ENCODE measurements at regions not wholly inside any gene's neighbourhood (a gene's known extent, or its start where the extent isn't known, plus 50 kb on each side); places are given as distances from the start of the nearest gene placed in this dataset.

GRCh38 chr12:27388650-27389049, 56.0 kb downstream of the BMAL2 start:
- TF ChIP-seq EP300 (IDR thresholded peaks at IDR 0.05) (no peak), CTCF (IDR thresholded peaks at IDR 0.05) (no peak), POLR2A (IDR thresholded peaks at IDR 0.05) (no peak), POLR2AphosphoS5 (IDR thresholded peaks at IDR 0.05) (no peak)
- Histone ChIP-seq H3K27me3 (no peaks in the 10 kb centered on the region), H3K27ac (no peak overlapping the region), H3K4me1 (no peaks in the 10 kb centered on the region), H3K9me3 (no peaks in the 10 kb centered on the region), H3K4me3 (no peak overlapping the region), H3K36me3 (no peaks in the 10 kb centered on the region)
- WGBS, 2 donors (ENCODE audit: low coverage in 1 of 2): 82 to 86% methylated on average over 1 of the region's 1 CpG
- no peak for ATAC-seq

GRCh38 chr12:27394676-27395075, 51.9 kb upstream of the SMCO2 start:
- Histone ChIP-seq H3K4me1 (no peaks in the 10 kb centered on the region), H3K27me3 (no peaks in the 10 kb centered on the region), H3K9me3 (no peaks in the 10 kb centered on the region), H3K4me3 (no peak overlapping the region), H3K36me3 (no peaks in the 10 kb centered on the region), H3K27ac (no peak overlapping the region)
- WGBS, 2 donors (ENCODE audit: low coverage in 1 of 2): 86 to 100% methylated on average over 2 of the region's 2 CpGs
- no peak for ATAC-seq
- TF ChIP-seq POLR2AphosphoS5 (IDR thresholded peaks at IDR 0.05) (no peak), POLR2A (IDR thresholded peaks at IDR 0.05) (no peak), CTCF (IDR thresholded peaks at IDR 0.05) (no peak), EP300 (IDR thresholded peaks at IDR 0.05) (no peak)

DNA sequence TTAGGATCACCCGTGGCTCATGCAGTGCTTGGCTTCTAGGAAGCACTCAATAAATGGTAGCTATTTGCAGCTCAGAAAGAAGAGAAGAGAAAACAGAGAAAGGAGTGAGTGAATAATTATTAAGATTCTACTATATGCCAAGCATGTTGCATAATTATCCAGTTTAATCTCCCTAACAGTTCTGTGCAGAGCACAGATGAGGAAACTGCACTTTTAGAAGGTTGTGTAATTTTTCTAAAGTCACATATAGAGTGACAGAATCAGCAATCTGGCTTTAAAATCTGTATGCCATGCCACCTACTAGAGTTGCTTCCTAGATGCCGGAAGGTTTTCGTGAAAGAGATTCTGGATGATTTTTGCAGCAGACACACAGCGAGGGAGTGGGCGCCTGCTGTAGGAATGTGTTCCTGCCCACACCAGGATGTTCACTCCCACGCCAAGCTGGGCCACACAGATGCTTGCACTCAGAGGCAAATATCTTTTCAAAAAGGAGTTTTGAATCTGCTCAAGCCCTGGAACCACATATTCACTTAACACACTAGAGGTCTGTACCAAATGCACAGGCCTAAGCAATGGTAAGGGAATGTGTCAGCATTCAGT, 50.2 kb upstream of the SMCO2 start:
- no peak for ATAC-seq
- Histone ChIP-seq H3K4me3 (no peak overlapping the region), H3K9me3 (no peaks in the 10 kb centered on the region), H3K36me3 (no peaks in the 10 kb centered on the region), H3K27ac (no peak overlapping the region), H3K4me1 (no peaks in the 10 kb centered on the region), H3K27me3 (no peaks in the 10 kb centered on the region)
- 98 to 100% methylated on average over 4 to 6 of the region's 6 CpGs for WGBS, 2 donors (ENCODE audit: low coverage in 1 of 2)
- TF ChIP-seq EP300 (IDR thresholded peaks at IDR 0.05): no peak
- no peak for TF ChIP-seq POLR2A (IDR thresholded peaks at IDR 0.05)
- no peak for TF ChIP-seq CTCF (IDR thresholded peaks at IDR 0.05)
- TF ChIP-seq POLR2AphosphoS5 (IDR thresholded peaks at IDR 0.05): no peak

Measured in gastroesophageal sphincter (tissue), 4 donors.